Activated CD4-positive, alpha-beta memory T cell treated with anti-CD3 and anti-CD28 coated beads, Interleukin-2, amount 10 ng/mL, durations not matched to agents 7 days and 5 days (primary cell): ENCODE measurements at regions not wholly inside any gene's neighbourhood (a gene's known extent, or its start where the extent isn't known, plus 50 kb on each side); places are given as distances from the start of the nearest gene placed in this dataset.

Experiments
- CTCF ChIA-PET: fragments of 350-600 bp; sonication (Branson Sonifier 250); formaldehyde crosslinking; loops from one replicate; lab custom pipeline; 2021; ENCODE audit warnings: antibody characterized with exemption, inconsistent platforms; lab: Charles Lee
- POLR2A ChIA-PET: fragments of 350-600 bp; sonication (Branson Sonifier 250); formaldehyde crosslinking; loops from one replicate; lab custom pipeline; 2021; ENCODE audit warnings: antibody characterized with exemption; lab: Charles Lee
- DNase-seq: peaks from one replicate; pipeline ENCODE4 v3.0.0-alpha.2; 2020
- H3K27ac Mint-ChIP-seq: one replicate; pipeline ENCODE4 v1.8.0; 2021; ENCODE audit warnings: mild to moderate bottlenecking, mixed read lengths
- H3K27me3 Mint-ChIP-seq: one replicate; pipeline ENCODE4 v1.8.0; 2021; ENCODE audit warnings: mixed read lengths
- H3K36me3 Mint-ChIP-seq: one replicate; pipeline ENCODE4 v1.8.0; 2021; ENCODE audit warnings: low read depth, mixed read lengths
- H3K4me1 Mint-ChIP-seq: one replicate; pipeline ENCODE4 v1.8.0; 2021; ENCODE audit warnings: mixed read lengths
- H3K4me3 Mint-ChIP-seq: one replicate; pipeline ENCODE4 v1.8.0; 2021; ENCODE audit warnings: mild to moderate bottlenecking, mixed read lengths
- H3K9me3 Mint-ChIP-seq: one replicate; pipeline ENCODE4 v1.8.0; 2021; ENCODE audit warnings: mixed read lengths

DNA sequence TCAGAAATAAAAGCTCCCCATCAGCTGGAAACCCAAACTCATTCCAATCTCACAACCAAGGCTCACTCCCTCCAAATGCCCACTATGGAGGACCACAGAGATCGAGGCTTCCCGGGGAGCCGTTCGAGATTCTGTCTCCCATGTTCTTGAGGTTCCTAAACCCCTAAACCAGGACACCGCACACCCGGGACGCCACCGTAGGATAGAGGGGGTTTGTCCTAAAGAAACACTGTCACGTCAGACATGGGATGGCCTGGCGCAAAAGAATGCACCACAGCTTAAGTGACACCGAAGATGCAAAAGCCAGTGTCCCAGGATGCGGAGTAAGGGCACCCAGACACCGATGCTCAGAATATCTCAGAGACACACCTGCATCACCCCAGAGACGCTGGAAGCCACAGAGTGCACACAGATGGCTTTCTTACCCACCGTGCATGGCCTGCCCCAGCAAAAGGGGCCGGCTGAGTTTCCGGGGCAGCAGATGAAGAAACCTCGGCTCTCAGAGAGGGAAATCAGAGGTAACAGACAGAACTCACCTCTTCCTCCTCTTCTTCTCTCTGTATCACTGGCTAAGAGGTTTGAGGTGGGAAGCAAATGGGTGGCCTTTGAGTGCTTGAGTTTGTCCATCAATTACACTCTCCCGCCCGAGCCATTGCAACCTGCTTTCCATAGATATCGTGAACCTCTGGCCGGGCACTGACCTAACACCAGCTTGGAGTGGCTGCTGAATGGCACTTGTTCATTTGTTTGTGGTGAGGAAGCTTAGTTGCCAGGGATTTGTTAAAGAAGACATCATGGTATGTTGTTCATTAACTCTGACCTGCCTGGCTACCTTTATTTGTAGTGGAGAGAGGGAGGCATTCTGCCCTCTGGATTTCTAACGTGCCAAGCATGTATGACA lies 65.1 kb upstream of the TNRC6C start:
- no peak overlapping the region for H3K4me3 Mint-ChIP-seq
- H3K27ac Mint-ChIP-seq: no peak overlapping the region
- no peaks in the 10 kb centered on the region for H3K9me3 Mint-ChIP-seq
- no peak for DNase-seq
- peaks cover under 1% of the 10 kb centered on the region for H3K4me1 Mint-ChIP-seq
- peaks cover 18% of the 10 kb centered on the region for H3K27me3 Mint-ChIP-seq
- POLR2A ChIA-PET: no interaction called here
- H3K36me3 Mint-ChIP-seq: no peaks in the 10 kb centered on the region
- CTCF ChIA-PET: interaction anchor here (0.6 to 1.2 kb wide), 4 partner anchors 50 to 126 kb away, joined by 3 to 4 read pairs (median 3); no protein-coding TSS in a partner anchor

DNA sequence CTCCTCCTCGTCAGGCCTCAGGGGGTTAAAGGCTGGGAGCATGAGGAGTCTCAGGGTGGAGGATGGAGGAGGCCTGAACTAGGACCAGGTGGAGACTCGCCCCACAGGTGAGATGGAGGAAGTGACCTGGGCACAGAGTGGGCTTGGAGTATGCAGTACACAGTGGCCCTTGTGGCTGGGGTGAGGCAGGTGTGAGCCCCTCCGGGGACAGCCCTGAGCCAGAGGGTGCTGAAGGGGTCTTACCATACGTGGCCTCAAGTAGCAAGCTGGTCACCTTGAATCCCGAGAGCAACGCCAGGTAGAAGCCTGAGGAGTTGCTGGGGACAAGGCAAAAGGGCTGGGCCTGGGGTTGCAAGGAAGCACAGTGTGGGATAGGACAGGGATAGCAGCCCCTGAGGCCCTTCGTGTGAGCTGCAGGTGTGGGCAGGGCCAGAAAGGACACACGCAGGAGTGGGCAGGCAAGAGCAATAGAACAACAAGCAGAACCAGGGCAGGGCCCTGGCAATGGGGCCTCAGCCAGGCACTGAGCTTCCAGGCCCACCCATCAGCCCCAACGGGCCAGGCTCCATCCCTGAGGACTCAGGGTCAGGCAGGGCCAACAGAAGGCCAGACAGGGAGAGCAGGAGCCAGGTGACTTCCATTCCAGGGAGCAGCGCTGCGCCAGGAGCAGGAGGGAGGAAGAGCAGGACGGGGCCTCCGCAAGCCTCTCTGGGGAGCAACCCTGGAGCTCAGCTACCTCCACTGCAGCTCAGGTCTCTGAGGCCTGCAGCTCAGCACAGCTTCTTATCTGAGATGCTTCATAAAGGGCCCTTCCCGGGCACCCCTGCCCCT lies 64.2 kb upstream of the TNRC6C start:
- Mint-ChIP-seq H3K4me1 (no peaks in the 10 kb centered on the region), H3K4me3 (no peak overlapping the region), H3K36me3 (no peaks in the 10 kb centered on the region), H3K9me3 (no peaks in the 10 kb centered on the region), H3K27ac (no peak overlapping the region), H3K27me3 (peaks cover 10% of the 10 kb centered on the region)
- no peak for DNase-seq
- CTCF ChIA-PET: interaction anchor here (0.6 to 1.3 kb wide), 3 partner anchors 31 to 331 kb away, joined by 3 read pairs; no protein-coding TSS in a partner anchor
- POLR2A ChIA-PET: no interaction called here

DNA sequence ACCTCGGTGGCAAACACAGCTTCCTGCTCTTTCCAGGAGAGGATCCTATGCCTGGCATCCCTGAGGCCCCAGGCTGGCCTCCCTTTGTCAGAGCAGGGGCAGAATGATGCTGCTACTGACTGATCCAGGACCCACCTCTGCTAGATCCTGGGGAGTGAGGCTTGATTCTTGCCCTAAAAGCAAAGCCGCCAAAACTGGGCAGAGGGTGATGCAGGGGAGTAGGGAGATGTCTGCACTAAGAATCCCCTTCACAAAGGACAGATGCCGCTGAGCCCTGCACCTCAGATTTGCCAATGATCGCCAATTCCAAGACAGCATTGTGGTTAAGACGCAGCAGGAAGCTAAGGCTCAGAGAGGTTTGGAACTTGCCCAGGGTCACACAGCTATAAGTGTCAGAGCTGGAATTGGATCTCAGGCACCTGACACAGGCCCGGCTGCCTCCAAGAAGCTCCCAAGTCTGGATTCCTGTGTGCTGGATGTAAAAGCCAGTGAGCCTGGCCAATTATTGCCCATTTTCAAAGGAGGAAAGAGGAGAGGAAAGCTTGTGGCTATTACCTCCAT lies 60.7 kb upstream of the TNRC6C start:
- no peak overlapping the region for H3K27ac Mint-ChIP-seq
- POLR2A ChIA-PET: no interaction called here
- peaks cover 8% of the 10 kb centered on the region for H3K27me3 Mint-ChIP-seq

GRCh38 chr17:77898521-77899434 lies 59.7 kb upstream of the TNRC6C start:
- POLR2A ChIA-PET: interaction anchor here (1.1 kb wide), 1 partner anchor 60 kb away, joined by 5 read pairs; the partner anchor contains the start of gene TNRC6C

More for the DNA sequence above, 60.7 kb upstream of the TNRC6C start:
- DNase-seq: no peak
- Mint-ChIP-seq H3K9me3 (no peaks in the 10 kb centered on the region), H3K4me3 (no peak overlapping the region), H3K4me1 (no peaks in the 10 kb centered on the region), H3K36me3 (no peaks in the 10 kb centered on the region)
- CTCF ChIA-PET: no interaction called here

DNA sequence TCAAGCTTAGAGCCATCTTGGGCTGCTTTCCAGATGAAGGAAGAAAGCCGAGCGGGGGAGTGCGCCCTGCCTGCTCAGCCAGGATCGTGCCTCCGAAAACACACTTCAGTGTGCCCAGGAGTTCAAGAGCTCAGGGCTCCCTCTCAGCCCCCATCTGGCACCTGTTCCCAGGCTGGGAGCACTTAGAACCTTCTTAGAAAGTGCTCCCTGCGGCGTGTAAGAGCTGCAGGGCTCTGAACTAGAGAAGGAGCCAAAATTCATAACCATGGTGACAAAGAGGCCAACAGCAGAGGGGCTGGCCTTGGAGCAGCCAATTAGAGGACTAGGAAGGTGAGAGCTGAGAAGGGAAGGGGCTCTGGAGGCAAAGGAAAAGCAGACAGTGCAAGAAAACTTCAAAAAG lies 59.0 kb upstream of the TNRC6C start:
- H3K27ac Mint-ChIP-seq: no peak overlapping the region
- no peaks in the 10 kb centered on the region for H3K9me3 Mint-ChIP-seq
- peaks cover 15% of the 10 kb centered on the region for H3K27me3 Mint-ChIP-seq
- POLR2A ChIA-PET: interaction anchor here (1.1 kb wide), 1 partner anchor 59 kb away, joined by 5 read pairs; the partner anchor contains the start of gene TNRC6C
- no peak overlapping the region for H3K4me3 Mint-ChIP-seq
- CTCF ChIA-PET: no interaction called here
- no peaks in the 10 kb centered on the region for H3K4me1 Mint-ChIP-seq
- DNase-seq: no peak
- H3K36me3 Mint-ChIP-seq: no peaks in the 10 kb centered on the region

More at GRCh38 chr17:77898521-77899434, 59.7 kb upstream of the TNRC6C start:
- no peak overlapping the region for H3K27ac Mint-ChIP-seq
- H3K4me1 Mint-ChIP-seq: no peaks in the 10 kb centered on the region
- no peaks in the 10 kb centered on the region for H3K9me3 Mint-ChIP-seq
- H3K4me3 Mint-ChIP-seq: no peak overlapping the region
- CTCF ChIA-PET: no interaction called here
- peaks cover 12% of the 10 kb centered on the region for H3K27me3 Mint-ChIP-seq
- no peak for DNase-seq
- no peaks in the 10 kb centered on the region for H3K36me3 Mint-ChIP-seq

DNA sequence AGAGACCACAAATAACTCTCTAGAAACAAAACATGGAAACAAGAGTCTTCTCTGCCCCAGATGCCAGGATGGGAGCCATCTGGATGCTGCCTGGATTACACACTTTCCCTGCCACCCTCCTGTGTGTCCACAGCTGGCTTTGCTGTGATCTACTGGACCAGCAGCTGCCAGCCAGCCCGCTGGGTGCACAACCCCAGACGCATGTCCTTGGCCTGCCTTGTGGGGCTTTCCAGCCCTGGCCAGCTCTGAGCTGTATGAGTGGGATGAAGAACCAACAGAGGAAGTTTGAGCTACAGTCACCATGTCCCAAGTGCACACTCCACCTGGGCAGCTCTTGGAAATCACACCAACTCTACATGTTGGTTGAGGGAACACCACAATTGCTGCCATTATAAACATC lies 57.0 kb upstream of the TNRC6C start:
- H3K4me1 Mint-ChIP-seq: no peaks in the 10 kb centered on the region
- no peak for DNase-seq
- CTCF ChIA-PET: no interaction called here
- H3K27me3 Mint-ChIP-seq: peaks cover 21% of the 10 kb centered on the region
- H3K36me3 Mint-ChIP-seq: no peaks in the 10 kb centered on the region
- H3K27ac Mint-ChIP-seq: no peak overlapping the region
- POLR2A ChIA-PET: interaction anchor here (0.9 kb wide), 1 partner anchor 57 kb away, joined by 3 read pairs; the partner anchor contains the start of gene TNRC6C
- H3K4me3 Mint-ChIP-seq: no peak overlapping the region
- H3K9me3 Mint-ChIP-seq: no peaks in the 10 kb centered on the region

DNA sequence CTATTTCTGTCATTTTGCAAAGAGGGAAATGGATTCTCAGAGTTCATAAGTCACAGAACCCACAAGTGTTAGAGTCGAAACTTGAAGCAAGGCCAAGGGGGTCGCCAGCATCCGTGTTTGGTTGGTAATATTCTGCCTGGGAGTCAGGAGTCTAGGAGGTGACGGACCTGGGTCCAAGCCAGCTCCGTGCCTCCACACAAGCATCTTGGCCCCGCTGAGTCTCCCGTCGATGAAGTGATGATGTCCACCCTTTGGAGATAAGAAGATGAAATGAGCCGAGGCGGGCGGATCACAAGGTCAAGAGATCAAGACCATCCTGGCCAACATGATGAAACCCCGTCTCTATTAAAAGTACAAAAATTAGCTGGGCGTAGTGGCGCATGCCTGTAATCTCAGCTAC lies 53.2 kb upstream of the TNRC6C start:
- Mint-ChIP-seq H3K9me3 (no peaks in the 10 kb centered on the region), H3K4me1 (no peaks in the 10 kb centered on the region), H3K4me3 (no peak overlapping the region), H3K27me3 (peaks cover 27% of the 10 kb centered on the region), H3K27ac (no peak overlapping the region), H3K36me3 (no peaks in the 10 kb centered on the region)
- POLR2A ChIA-PET: no interaction called here
- CTCF ChIA-PET: no interaction called here
- DNase-seq: no peak

GRCh38 chr17:77905766-77906165 lies 52.7 kb upstream of the TNRC6C start:
- no peak for DNase-seq
- Mint-ChIP-seq H3K9me3 (no peaks in the 10 kb centered on the region), H3K4me1 (no peaks in the 10 kb centered on the region), H3K36me3 (no peaks in the 10 kb centered on the region), H3K27ac (no peak overlapping the region), H3K27me3 (peaks cover 31% of the 10 kb centered on the region), H3K4me3 (no peak overlapping the region)
- ChIA-PET CTCF (no interaction called here), POLR2A (interaction anchor here (1.2 kb wide), 1 partner anchor 23 kb away, joined by 3 read pairs; no protein-coding TSS in a partner anchor)

DNA sequence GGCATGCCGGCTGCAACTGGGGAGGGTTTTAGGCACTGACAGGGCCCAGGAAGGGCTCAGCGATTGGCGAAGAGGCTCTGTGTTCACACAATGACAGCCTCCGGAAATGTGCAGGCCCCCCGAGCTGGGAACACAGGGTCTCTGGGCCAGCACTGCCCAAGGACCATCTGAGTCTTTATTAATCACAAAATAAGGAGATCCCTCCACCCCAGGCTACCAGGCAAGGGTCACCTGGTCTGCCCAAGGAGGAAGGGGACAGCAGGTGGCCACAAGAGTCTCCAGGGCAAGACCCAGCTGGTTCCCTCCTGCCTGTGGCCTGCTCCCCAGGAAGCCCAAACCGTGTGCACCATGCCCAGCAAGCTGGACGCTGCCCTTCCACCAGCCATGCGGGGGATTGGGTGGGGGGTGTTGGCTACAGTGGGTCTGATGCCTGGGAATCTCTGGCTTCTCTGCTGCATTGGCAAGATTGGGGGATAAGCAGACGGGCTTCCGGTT lies 52.1 kb upstream of the TNRC6C start:
- Mint-ChIP-seq H3K36me3 (no peaks in the 10 kb centered on the region), H3K4me1 (no peaks in the 10 kb centered on the region), H3K27ac (no peak overlapping the region), H3K9me3 (no peaks in the 10 kb centered on the region), H3K4me3 (no peak overlapping the region), H3K27me3 (peaks cover 33% of the 10 kb centered on the region)
- CTCF ChIA-PET: no interaction called here
- POLR2A ChIA-PET: interaction anchor here (1.2 kb wide), 1 partner anchor 24 kb away, joined by 3 read pairs; no protein-coding TSS in a partner anchor
- no peak for DNase-seq

- peaks cover 41% of the 10 kb centered on the region for H3K27me3 Mint-ChIP-seq
- H3K27ac Mint-ChIP-seq: no peak overlapping the region
- H3K4me3 Mint-ChIP-seq: no peak overlapping the region
- H3K36me3 Mint-ChIP-seq: no peaks in the 10 kb centered on the region
- DNase-seq: no peak
- ChIA-PET CTCF (no interaction called here), POLR2A (no interaction called here)
- no peaks in the 10 kb centered on the region for H3K4me1 Mint-ChIP-seq
- no peaks in the 10 kb centered on the region for H3K9me3 Mint-ChIP-seq
Measured at GRCh38 chr17:77907497-77908461, 50.7 kb upstream of the TNRC6C start.

GRCh38 chr17:77908501-77908900 lies 50.0 kb upstream of the TNRC6C start:
- CTCF ChIA-PET: no interaction called here

More at GRCh38 chr17:77908501-77908900, 50.0 kb upstream of the TNRC6C start:
- Mint-ChIP-seq H3K27me3 (peaks cover 36% of the 10 kb centered on the region), H3K27ac (no peak overlapping the region), H3K4me1 (no peaks in the 10 kb centered on the region), H3K9me3 (no peaks in the 10 kb centered on the region), H3K36me3 (no peaks in the 10 kb centered on the region), H3K4me3 (no peak overlapping the region)
- no peak for DNase-seq
- POLR2A ChIA-PET: no interaction called here
